GM18508 (cell line): ENCODE measurements at regions not wholly inside any gene's neighbourhood (a gene's known extent, or its start where the extent isn't known, plus 50 kb on each side); places are given as distances from the start of the nearest gene placed in this dataset.

Source experiments
- ATAC-seq: cut with Tn5 transposase; IDR thresholded peaks from one replicate; pipeline ENCODE4 v1.9.1; 2021; ENCODE audit warnings: moderate number of reproducible peaks; ENCODE audit not compliant: insufficient read depth, unreplicated experiment

DNA sequence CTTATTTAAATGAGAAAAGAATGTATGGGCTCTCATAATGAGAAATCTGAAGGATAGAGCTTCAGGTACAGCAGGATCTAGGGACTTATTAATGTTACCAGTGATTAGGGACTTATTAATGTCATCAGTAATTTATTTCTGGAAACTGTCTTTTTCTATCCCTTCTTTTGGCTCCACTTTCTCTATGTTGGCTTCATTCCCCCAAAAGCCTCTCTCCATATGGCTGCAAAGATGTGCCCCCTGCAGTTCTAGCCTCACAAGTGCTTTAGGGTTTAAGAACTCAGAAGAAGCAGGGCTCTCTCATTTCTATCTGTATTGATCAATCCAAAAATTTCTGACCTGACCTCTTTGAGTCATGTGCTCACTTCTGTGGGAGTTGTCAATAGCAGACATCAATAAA lies 480.9 kb downstream of the TXNL1 start:
- ATAC-seq, result no peak

DNA sequence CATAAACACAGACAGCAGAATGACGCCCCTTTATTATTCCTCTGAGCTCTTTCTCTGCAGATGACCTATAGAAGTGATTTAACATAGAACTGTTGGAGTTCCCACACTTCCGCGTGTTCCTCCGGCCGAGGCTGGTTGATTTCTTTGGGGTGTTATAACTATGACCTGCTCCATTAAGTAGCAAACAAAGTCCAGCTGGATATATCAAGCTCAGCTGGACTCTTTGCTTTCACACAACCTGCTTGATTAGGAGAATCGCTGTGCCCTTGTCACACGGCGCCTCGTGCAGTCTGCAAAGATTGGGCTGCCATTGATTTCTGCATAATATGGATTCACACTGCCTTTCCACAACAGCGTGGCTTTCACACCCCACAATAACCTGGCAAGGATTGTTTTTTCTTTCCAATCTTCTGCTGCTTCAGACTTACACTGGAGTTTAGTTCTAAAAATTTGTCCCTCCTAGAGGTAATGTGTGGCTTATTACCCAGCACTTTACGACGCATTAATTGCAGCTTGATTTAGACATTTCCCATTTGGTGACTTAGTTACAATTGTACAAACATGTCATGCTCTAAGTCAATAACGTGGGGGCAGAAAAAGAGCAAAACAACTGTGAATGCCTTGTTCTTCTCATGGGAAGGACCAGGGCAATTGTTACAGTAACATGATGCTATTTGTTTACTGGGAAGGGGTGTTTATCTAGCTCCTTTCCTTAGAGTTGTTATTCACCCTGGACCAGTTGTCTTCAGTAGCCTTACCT lies 485.7 kb downstream of the TXNL1 start:
- ATAC-seq, result no peak

DNA sequence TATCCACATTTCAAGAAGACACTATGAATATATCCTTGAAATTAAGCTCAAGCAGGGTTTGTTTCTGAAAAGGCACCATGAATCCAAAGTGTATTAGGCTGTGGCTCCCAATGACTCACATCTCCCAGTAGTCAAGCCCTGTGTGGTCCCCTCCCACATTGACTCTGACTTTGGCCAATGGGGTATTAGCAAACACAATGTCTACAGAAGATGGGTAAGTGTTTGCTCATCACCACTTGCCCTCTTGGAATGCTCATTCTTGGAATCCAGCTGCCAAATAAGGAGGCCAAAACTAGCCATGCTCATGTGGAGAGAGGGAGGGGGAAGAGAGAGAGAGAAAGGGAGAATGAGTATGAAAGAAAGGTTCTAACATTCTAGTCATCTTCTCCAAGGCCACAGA lies 490.0 kb downstream of the TXNL1 start:
- ATAC-seq, result no peak

DNA sequence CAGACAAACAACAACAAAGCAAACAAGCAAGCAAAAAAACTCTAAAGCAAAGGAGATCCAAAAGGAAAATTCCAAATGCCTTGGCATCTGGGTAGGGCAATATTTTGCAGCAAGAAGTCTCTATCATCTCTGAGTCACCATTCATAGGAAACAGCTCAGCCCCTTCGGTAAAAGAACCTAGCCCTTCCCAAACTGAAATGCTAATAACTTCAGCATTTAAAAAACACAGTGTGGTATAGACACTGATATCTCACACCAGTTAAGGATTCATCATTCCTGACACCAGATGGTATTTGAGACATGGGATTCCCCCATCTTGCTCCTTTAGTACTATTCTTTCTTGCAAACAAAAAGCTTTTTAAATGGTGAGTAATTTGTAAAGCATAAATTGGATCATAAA lies 491.8 kb downstream of the TXNL1 start:
- no peak for ATAC-seq

DNA sequence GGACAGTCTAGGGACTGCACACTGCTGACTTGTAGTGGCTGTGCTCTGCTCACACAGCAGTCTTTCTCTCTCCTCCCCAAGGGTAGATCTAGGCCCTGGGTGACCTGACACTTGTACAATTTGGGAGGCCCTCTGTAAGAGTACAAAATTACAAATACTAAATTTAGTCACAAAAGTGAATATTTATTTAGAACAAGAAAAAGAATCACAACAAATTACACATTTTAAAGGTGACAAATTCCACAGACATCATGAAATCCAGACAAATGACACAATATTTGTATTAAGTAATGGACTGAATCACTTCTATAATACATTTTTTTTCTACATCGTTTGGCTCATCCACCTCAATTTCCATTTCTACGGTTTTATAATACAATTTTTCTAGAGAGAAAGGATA lies 496.4 kb downstream of the TXNL1 start:
- ATAC-seq, result no peak

DNA sequence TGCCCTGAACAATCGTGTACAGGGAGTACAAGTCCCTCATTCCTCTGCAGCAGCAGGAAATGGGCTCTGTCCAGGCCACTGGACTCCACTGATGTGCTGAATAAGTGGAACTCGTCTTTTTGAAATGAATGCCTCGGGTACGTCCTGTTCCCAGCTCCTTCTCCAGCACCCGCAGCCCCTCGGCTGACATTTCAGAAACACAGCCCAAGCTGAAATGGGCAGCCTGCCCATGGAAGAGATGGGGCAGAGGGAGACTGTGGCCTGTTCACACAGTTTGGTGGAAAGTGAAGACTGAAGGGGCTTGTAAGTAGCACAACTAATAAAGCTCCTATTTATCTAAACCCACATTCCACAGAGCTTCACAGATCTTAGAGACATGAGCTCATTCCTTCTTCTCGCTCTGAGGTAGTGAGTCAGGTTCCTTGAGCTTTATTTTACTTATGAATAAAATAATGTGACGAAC lies 498.6 kb downstream of the TXNL1 start:
- no peak for ATAC-seq

DNA sequence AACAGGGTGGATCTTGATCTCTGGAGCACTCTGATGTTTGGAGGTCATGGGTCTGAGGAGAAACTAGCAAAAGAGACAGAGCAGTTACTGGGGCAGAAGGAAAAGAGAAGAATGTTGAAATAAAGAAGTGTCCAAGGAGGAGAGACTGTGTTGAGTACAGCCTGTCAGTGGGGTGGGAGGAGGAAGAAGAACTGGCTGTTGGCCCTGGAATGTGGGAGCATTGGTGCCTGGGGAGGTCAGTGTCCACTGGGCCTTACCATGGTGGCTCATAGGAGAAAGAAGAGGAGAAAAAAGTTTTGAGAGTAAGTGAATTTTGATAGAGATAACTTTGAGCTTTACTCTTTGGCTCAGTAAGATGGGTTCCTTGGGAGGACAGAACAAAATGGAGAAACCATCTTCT lies 499.0 kb downstream of the TXNL1 start:
- no peak for ATAC-seq

DNA sequence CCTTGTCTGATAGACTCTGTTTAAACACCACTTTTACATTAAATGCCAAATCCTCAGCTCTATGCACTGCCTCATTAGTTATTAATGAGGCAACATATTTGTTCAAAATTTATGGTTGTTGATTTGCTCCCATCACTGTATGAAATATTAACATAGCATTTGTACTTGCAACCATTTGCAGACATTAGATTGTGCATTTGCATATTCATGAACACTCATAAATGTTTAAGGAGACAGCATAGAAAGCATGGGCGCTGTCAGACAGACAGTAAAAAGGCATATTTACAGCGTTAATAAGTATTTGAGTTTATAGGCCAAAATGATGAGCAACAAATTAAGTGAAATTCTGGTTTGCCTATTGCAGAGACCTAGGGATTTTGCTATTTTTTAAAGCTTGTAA lies 502.3 kb downstream of the TXNL1 start:
- ATAC-seq, result no peak

DNA sequence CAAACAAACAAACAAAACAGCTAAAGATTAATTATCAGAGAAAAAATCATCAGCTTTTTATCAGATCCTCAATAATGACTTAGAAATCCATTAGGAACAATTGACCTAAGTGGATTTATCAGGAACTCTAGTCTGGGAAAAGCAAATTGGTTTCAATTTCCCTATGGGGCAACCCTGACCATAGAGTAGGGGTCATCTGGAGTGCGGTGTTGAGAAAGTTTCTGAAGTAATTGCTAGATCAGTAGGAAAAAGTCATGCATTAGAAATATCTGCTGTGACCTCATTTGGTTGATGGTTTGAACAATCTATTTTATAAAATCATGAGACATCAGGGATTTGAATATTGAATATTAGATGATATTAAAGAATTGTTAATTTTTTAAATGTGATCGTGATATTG lies 507.9 kb downstream of the TXNL1 start:
- ATAC-seq, result no peak

DNA sequence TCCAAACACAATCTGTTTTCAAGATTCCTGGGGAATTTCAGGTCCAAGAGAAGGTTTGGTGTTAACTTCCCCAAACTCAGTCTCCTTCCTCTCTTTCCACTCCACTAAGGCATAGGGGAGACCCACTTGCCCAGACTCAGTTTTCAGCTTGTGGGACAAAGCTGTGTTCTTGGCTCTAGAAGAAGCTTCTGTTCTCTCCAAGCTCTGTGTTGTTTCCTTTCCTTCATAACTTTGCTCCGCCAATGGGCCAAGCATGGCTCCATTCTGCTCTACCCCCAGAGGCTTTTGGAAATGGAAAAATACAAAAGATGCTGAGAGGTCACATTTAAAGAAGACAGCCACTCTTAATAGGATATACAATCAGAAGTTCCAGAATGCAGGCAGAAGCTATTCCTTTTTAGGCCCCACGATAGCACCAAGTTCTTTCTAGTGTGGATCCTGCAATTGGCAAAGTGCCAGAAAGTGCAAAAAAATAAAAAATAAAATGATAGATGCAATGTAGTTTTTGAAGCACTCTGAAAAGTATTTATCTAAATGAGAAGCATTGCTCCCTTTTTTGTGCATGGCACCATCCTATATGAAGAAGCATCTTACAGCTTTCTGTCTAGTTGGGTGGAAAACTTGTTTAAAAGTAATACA lies 510.1 kb downstream of the TXNL1 start:
- no peak for ATAC-seq

DNA sequence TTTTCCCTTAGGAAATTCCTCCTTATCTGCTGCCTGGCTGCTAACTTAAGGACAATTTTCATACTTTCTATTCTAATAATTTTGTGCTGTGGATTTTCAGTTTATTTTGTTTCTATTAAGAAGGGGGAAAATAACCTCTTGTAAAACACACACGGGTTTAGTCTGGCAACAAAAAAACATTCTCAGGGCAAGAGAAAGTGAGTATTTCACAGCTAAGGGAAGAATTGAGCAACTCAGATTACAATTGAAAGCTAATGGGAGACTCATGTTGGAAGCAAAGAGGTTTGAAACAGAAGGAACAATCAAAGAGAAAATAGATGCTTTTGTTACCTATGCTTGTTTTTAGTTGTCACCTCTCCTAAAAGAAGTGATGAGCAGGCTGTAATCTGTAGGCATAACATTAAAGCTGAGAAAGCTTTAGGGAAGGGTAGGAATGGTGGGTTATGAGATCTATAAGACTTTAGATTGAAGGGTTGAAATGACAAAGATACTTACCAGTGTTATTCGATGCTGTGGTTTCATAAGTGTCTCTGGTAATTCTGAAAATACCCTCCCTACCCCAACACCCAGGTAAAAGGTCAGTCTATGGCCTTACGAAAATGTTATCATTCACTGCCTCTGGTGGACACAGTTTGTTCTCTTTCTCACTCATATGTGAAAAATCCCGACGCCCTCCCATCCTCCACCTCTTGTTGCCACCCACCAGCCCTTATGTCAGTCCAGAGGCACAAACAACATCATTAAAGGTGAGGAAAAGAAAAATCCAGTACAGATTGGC lies 510.9 kb downstream of the TXNL1 start:
- ATAC-seq, result no peak

DNA sequence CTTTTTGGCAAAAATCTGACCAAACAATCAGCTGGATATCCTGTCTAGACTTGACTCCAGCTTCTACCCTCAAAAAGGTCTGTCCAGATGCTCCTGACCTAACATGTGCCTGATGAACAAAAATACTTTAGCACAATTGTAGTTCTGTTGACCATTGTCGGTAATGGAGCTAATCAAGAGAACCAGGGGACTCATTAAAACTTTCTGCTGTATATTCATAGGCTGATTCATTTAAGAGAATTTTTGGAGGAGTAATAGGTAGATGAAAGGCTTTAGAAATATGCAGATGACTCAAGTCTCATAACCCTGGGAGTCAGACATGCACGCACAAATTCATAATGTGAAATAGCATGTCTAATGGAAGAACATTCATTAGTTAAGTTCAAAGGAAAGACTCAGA lies 514.2 kb downstream of the TXNL1 start:
- ATAC-seq, result no peak

DNA sequence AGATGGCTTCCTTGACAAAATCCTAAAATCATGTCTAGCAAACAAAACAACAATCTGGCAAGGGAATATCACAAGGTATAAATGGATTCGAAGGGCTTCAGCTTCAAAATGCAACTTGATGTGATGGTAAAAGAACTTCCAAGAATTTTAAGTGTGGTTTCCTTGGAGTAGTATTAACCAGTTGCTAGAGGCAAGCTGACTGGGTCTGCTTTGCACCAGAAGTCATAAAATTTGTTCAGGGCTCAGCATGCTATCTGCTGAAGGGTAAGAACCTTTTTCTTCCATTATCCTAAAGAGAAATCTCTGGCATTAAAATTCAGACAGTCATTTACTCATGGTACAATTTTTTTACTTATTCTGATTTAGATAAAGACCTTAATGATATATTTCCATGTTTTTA lies 516.7 kb downstream of the TXNL1 start:
- no peak for ATAC-seq

DNA sequence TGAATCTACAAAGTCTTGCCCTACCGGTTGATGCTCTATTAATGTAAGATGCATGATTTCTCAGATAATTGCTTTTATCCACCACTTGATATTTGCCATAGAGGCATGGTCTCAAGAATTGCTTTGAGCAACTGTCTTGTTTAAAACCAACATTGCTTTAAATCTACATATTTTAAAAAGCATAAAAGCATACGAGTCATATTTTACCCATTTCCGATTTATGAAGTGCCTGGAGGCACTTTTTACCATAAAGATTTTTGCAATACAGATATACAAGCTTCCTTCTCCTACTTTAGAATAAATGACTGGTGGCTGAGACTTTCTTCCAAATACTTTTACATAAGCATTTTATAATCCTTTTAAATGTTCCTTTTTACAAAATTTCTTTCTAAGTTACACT lies 517.6 kb downstream of the TXNL1 start:
- no peak for ATAC-seq

DNA sequence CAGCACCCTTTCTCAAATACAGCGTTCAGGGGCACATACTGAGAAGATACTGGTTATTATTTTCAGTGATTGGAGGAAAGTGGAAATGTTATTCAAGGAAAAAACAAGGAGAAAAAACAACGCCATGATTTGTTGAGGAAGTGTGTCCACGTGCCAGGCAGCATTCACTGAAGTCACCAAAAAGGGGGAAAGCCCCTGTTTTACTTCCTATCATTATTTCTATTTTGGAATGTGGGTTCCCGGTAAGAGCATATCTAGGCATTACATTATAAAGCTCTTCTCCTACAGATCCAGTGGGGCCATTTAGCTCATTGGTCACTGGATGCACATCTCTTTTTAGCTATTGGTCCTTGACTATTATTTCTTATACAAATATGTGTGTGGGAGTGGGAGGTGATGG lies 518.7 kb downstream of the TXNL1 start:
- no peak for ATAC-seq

DNA sequence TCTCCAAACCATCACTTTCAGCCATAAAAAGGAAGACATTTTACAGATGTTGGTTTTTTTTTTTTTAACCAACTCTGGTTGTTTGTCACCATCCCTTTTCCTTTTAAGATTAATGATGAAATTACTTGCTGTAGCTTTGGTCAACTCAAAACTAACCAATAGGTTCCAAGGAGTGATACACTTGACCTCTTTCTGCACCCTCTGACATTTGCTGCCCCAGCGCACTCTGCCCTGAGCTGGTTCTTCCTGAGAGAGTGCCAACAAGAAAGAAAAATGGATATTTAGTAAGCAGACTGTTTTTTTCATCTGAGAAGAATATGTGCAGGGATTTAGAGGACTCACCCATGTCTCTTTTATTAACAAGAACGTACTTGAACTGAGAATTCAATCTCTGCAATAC lies 520.0 kb downstream of the TXNL1 start:
- ATAC-seq, result no peak

DNA sequence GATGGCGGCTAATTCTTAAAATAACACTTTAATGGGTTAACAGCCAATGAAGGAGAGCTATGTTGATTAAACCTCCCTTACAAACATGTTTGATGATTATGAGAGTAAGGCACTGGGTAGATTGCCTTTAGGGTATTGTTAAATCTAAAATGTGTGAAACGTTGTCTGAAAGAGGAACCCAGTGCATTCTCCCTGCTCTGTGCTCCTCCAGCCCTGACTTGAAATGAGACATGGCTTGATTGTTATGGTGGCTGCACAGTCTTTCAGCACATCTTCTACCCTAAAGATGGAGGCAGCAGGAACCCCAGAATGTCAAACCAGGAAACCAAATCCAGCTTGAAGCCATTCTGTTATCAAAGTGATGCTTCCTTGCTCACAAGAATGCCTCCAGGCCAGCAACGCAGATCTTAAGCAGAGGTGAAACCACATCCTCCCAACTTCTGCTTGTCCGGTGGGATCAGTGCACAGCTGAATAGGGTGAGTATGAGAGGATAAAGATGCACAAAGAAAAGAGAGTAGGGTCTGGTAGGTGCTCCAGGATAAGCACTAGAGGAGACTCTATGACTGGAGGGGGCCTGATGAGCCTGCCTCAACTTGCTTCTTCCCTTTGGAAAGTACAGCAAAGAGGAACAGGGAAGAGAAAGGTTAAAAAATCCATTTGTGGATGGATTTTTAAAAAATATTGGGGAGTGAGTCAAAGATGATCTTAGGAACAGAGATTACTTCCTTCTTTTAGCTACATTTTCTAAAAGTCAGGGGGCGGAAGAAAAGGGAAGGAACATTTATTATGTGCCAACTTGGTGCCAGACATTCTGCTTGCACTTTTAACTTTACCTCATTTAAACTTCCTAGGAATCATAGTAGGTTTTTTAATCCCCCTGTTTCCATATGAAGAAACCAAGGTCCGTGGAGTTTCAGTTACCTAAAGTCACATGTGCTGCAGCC lies 523.0 kb downstream of the TXNL1 start:
- ATAC-seq, result no peak

DNA sequence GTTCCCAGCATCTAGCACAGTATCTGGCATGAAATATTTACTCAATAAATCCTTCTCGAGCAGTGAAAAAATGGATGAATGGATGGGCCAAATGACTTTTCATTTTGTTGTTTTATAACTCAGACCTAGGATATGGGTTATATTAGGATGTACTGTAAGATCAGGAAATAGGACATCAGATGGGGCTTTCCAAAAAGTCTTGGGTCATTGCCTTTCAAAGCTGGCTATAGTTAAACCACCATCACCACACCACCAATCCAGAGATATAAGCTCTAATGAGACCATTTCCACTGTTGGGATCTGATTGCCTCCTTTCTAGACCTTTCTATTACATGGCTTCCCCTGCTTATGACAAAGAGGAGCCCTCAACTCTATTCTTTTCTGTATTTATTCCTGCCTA lies 525.0 kb upstream of the TCF4 start:
- ATAC-seq, result no peak

DNA sequence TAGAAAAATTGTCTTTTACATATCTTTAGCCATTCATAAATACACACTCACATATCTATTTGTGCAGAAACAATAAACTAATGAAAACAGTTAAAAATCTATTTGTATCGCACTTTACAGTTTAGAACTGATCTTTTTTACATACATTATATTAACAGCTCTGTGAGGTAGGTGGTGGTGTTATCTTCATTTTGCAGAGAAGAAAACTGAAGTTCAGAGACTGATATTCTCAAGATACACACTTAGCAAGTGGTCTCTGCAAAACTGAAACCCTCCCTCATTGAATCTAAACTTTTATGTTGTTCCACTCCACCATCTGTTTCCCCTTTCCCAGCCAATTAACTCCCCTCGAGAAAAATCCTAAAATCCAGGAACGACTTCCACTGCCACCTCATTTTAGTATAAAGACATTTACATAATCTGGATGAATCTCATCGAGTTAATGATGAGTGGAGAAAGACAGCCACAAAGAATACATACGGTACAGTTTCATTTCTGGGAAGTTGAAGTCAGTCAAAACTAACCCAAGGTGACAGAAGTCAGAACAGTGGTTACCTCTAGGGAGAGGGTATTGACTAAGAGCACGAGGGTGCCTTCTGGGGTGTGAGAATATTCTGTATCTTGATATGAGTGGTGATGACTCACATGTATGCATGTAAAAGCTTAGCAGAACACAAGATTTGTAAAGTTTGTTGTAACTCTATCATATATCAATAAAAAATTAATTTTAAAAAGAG lies 524.2 kb upstream of the TCF4 start:
- peak; percentile 99 for ATAC-seq

DNA sequence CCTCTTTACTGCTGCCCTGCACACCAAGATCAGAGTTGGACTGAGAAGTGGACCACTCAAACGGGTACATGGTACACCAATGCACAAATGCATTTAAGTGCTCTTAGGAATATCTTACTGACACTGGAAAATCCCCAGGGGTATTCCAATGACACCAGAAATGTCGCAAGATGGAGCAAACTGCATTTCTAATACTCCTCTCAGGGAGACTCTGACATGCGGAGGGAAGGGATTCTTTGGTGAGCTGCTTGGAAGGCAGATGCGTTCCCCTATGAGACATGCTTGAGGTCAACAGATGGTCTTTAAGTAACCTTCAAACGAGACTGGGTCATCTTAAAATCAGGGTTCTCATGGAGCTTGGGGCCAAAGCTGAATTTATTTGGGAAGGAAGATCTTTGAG lies 521.8 kb upstream of the TCF4 start:
- no peak for ATAC-seq
